Neural cell (in vitro differentiated cells): ENCODE measurements at regions not wholly inside any gene's neighbourhood (a gene's known extent, or its start where the extent isn't known, plus 50 kb on each side); places are given as distances from the start of the nearest gene placed in this dataset.

Experiments
- CTCF ChIP-seq: fragments of 450-650 bp; IDR thresholded peaks from 2 replicates; pipeline ENCODE4 v1.5.1; 2014; ENCODE audit warnings: antibody characterized with exemption, mild to moderate bottlenecking, moderate library complexity; ENCODE audit not compliant: poor library complexity, severe bottlenecking
- EZH2 ChIP-seq: fragments of 200-600, 300-800 bp; shearing (Covaris generic), sonication (generic); IDR thresholded peaks from 2 replicates; pipeline ENCODE4 v1.6.1; 2014; ENCODE audit warnings: antibody characterized with exemption, low read length, borderline replicate concordance, mild to moderate bottlenecking; ENCODE audit not compliant: insufficient read depth, poor library complexity, severe bottlenecking
- POLR2AphosphoS5 ChIP-seq: IDR thresholded peaks from 2 replicates; pipeline ENCODE4 v1.6.1; 2012

- TF ChIP-seq CTCF (peak; percentile 95), POLR2AphosphoS5 (peak; percentile 59), EZH2 (no peak)
Observed at GRCh38 chr15:45795440-45796069, 160.7 kb downstream of the SQOR start.
